ENCODE measurements at regions not wholly inside any gene's neighbourhood (a gene's known extent, or its start where the extent isn't known, plus 50 kb on each side); places are given as distances from the start of the nearest gene placed in this dataset.
"Not testable (repeated sequence)": the region's sequence is repeated elsewhere in the genome, so short reads cannot be mapped to it uniquely, and the experiment has no call there.

DNA sequence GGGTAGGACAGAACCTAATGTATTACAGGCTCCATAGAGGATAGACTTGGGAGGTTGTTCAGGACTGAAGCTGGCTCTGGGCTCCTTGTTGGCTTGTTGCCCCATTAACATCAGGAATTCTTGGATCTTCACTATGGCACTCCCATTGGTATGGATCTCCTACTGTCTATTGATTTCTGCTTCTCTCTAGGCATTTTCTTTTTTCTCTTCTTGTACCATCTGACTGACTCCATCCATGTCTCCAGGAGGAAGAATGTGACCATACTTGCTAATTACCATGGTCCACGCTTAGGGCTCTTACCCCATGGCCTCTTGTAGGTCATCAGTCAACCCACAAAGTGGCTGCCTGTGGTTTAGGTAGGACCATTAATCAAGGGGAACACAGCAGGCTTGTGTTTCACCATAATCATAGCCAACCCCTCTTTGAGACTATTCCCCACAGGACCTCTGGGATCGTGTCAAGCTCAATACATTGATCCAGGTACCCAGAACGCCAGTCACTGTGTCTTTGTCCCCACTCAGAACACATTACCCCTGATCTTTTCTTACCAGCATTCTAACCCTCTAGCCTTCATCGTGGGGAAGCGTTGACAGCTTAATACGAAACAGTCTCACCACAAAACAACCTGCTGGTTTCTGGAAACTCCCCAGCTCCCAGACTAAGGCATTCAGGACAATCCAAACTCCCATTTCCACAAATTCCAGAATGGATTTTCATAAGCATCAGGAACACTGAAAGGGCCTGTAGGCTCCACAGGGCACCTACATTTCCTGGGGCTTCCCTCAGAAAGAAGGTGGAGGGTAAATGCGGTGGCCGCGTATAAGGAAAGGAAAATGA, 97.1 kb downstream of the ETS2 start:
- no peak for DNase-seq

GRCh38 chr21:38900499-38900898, 94.8 kb downstream of the ETS2 start:
- DNase-seq: no peak

GRCh38 chr21:38899985-38900384, 94.3 kb downstream of the ETS2 start:
- not testable (repeated sequence) for DNase-seq

DNA sequence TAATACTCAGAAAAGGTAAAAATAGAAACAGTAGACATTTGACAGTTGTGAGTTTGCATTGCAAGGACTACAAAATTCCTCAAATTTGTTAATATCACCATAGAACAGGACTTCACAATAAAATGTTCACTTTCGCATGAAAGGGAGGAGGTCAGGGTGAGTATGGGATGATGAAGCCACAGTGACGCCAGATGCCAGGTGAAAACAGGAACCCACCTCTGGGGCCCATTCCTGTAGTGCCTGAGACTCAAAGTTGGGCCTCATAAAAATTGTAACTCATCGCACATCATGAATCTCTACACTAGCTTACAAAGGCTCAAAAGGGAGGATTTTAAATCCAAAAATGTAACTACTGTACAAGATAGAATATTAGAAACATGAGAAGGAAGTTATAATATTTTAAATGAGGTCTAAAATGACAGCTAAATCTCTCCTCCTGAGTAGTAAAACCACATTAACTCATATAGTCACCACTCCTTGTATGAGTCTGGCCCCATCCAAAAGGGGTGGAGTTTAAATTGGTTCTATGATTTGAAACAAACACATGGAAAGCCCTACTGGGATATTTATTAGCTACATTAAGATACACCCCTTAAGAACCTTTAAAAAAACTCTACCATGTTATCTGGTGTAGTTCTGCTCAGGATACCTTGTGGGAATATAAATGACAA, 93.7 kb downstream of the ETS2 start:
- no peak for DNase-seq

GRCh38 chr21:38898422-38899096, 92.8 kb downstream of the ETS2 start:
- no peak for DNase-seq

- no peak for DNase-seq
These were observed 92.0 kb downstream of the ETS2 start for GRCh38 chr21:38897532-38898421.

GRCh38 chr21:38894899-38895298, 89.2 kb downstream of the ETS2 start:
- no peak for DNase-seq

- no peak for DNase-seq
These were observed 83.3 kb downstream of the ETS2 start for GRCh38 chr21:38888991-38889561.

- DNase-seq: no peak
These were observed 82.0 kb downstream of the ETS2 start for GRCh38 chr21:38887749-38888148.

- no peak for DNase-seq
These were observed 81.4 kb downstream of the ETS2 start for GRCh38 chr21:38887062-38887686.

- DNase-seq: no peak
These were observed 80.2 kb downstream of the ETS2 start for GRCh38 chr21:38885909-38886308.

DNA sequence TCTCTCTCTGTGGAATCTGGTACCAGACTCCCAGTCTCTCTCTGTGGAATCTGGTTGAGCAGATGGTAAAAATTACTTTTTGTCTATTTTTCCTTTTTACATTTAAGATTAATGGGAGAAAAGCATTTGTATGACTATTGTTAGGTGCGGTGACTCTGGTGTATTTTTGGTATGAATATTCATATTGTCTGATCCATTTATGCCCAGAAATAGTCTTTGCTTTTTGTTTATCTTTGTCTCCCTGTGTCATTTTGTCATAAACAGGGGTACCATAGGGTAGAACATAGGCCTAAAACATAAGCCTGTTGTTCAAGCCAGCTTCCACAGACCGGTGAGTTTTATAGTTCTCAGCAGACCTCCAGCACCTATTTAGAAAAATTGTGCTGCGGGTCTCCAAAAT, 78.7 kb downstream of the ETS2 start:
- no peak for DNase-seq

- DNase-seq: no peak
These were observed 77.4 kb downstream of the ETS2 start for GRCh38 chr21:38883142-38883541.

DNA sequence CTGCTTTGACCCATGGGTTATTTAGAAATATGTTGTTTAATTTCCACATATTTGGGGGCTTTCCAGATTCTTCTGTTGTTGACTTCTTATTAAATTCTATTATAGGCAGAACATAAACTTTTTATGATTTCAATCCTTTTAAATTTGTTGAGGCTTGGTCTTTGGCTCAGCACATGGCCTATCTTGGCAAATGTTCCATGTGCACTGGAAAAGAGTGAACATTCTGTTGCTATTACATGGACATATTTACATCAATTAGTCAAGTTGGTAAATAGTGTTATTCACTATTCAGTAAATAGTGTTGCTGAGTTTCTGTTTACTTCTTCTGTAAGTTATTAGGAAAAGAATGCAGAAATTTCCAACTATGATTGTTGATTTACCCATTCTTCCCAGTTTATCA, 75.4 kb downstream of the ETS2 start:
- no peak for DNase-seq

DNA sequence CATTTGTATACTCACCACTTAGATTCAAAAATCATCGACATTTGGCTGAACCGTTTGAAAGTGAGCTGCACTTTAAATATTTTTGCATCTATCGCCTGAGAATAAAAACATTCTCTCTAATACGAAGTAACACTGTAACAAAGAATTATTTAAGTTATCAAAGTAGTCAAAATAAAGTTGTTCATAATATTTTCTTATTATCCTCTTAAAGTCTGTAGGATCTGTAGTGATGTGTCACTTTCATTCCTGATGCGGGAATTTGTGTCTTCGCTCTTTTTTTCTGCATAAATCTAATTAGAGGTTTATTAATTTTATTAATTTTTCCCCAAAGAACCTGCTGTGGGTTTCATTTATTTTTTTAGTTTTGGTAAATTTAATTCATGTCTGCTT, 74.8 kb downstream of the ETS2 start:
- DNase-seq: no peak

DNA sequence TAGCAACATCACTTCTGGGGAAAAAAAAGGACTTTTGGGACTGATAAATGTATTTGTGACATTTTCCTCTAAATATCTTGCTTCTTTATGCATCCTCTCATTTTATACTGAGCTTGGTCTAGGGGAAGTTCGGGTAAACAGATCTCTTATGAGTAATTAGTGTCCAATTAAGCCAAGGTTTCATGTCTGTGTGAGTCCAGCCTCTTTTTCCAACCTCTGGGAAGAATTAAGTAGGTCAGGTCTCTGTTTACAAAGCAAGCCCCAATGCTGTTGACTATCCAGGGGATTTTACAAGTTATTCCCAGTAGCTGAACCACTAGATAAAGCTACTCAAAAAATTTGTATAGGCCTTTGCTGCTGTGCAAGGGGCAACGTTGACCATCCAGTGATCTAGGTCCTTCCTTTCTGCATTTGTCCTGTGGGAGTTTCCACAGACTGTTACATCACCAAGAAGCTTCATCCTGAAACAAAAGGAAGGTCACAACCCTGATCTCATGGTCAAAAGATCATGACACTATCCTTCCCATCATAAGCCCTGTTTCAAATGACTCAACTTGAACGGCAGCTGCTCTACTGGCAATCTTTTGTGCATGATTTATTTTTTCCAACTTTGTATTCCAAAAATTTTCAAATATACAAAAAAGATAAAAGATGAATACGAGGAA, 74.3 kb downstream of the ETS2 start:
- DNase-seq: no peak

DNA sequence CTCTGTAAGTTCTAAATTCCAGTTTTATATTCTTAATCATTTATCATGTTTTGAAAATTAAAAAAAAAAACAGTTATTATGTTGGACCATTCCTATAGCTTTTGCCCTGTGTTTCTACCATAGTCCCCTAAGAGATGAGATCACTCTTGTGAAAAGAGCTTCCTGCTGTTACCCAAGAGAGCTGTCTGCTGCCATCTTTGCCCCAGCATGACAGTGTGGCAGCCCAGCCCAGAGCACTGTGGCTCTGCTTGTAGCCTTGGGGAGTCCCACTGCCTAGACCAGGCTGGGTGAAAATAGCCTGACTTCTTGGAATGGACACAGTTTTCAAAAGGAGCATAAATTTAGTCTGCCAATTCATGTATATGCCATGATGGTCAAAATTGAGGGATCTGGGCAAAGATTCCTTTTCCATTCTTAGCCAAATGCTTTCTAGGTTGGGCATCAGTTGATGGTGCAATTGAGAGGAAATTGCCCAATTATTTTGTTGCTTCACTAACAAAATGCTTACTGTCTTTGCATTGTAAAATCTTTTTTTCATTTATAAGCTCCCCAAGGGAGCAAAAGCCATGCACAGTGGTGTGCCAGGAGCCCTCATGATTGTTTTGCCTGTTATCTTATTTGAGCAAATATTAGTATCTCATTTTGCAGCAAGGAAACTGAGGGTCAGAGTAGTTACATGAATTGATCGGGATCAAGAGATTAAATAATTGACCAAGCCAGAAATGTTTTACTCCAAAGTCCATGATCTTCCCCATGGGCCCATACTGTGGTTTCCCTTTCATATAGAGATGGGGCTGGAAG, 72.8 kb downstream of the ETS2 start:
- DNase-seq: no peak

- no peak for DNase-seq
These were observed 70.2 kb downstream of the ETS2 start for GRCh38 chr21:38875694-38876492.
